ENCODE measurements at regions not wholly inside any gene's neighbourhood (a gene's known extent, or its start where the extent isn't known, plus 50 kb on each side); places are given as distances from the start of the nearest gene placed in this dataset.

GRCh38 chr11:97962758-97963157, 1058.0 kb upstream of the CNTN5 start:
- TF ChIP-seq CTCF (optimal IDR thresholded peaks at IDR 0.05 in 1 of 3, IDR thresholded peaks at IDR 0.05 in 1 of 3, conservative IDR thresholded peaks at IDR 0.05 in 1 of 3; ENCODE audit: extremely low read depth in 1 of 3, insufficient read depth in 2 of 3, low read length in 3 of 3) (no peak), EZH2 (IDR thresholded peaks at IDR 0.05; ENCODE audit: low read length) (no peak)
